ENCODE measurements at regions not wholly inside any gene's neighbourhood (a gene's known extent, or its start where the extent isn't known, plus 50 kb on each side); places are given as distances from the start of the nearest gene placed in this dataset.

DNA sequence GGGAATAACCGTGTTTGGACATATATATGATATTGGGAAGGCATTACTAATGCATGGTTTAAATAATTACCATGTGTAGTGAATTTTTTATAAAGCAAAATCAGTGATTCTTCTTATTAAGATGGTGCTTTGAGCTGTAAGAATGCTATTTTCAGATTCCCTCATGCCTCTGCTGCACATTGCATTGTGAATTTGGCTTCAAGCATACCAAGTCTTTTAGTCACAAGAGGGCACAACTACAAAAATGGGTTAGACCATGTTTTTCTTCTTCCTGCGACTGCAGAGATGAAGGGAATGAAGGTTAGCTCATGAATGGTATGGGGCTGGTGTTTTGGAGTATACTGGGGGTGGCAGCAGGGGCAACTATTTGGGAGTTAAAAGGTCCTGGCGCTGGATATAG, 320.1 kb downstream of the SLC4A3 start:
- Histone ChIP-seq H3K27me3 (ENCODE audit: low read depth) (no peaks in the 10 kb centered on the region), H3K36me3 (no peaks in the 10 kb centered on the region)
- intact Hi-C loops (cut with micrococcal nuclease), result no loop called here

GRCh38 chr2:219949053-219949452, 321.6 kb downstream of the SLC4A3 start:
- no peak overlapping the region for H3K27ac ChIP-seq (replicated peaks)
- H3K36me3 ChIP-seq, result no peaks in the 10 kb centered on the region
- no peaks in the 10 kb centered on the region for H3K9me3 ChIP-seq (replicated peaks)
- TF ChIP-seq, protein P1, sequence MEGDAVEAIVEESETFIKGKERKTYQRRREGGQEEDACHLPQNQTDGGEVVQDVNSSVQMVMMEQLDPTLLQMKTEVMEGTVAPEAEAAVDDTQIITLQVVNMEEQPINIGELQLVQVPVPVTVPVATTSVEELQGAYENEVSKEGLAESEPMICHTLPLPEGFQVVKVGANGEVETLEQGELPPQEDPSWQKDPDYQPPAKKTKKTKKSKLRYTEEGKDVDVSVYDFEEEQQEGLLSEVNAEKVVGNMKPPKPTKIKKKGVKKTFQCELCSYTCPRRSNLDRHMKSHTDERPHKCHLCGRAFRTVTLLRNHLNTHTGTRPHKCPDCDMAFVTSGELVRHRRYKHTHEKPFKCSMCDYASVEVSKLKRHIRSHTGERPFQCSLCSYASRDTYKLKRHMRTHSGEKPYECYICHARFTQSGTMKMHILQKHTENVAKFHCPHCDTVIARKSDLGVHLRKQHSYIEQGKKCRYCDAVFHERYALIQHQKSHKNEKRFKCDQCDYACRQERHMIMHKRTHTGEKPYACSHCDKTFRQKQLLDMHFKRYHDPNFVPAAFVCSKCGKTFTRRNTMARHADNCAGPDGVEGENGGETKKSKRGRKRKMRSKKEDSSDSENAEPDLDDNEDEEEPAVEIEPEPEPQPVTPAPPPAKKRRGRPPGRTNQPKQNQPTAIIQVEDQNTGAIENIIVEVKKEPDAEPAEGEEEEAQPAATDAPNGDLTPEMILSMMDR (IDR thresholded peaks at IDR 0.05; ENCODE audit: borderline replicate concordance), result no peak
- H3K27me3 ChIP-seq (ENCODE audit: low read depth), result no peaks in the 10 kb centered on the region
- no peaks in the 10 kb centered on the region for H3K4me1 ChIP-seq
- intact Hi-C loops (cut with micrococcal nuclease), result no loop called here
- no peak for DNase-seq
- no peak overlapping the region for H3K4me3 ChIP-seq

More for the DNA sequence above, 320.1 kb downstream of the SLC4A3 start:
- Histone ChIP-seq H3K4me1 (no peaks in the 10 kb centered on the region), H3K27ac (replicated peaks) (no peak overlapping the region), H3K9me3 (replicated peaks) (no peaks in the 10 kb centered on the region), H3K4me3 (no peak overlapping the region)
- no peak for DNase-seq
- TF ChIP-seq, protein P1 (IDR thresholded peaks at IDR 0.05; ENCODE audit: borderline replicate concordance), result no peak

DNA sequence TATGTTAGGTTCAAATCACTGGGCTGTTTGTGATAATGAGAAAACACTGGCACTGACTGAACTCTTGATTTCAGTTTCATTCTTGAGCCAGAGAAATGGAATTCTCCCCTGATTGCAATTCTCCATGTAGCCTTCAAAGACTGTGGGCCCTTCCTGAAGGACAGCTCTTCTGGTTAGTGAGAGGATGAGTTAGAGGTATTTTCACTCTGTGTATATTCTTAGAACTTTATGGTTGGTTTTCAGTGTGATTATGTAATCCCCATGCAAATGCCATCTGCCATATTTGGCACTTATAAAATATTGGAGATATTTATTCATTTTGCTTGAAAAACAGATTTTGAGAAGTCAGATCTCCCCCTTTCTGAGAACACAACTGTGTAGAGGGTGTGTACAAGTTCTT, 323.7 kb downstream of the SLC4A3 start:
- DNase-seq, result no peak
- H3K27me3 ChIP-seq (ENCODE audit: low read depth), result no peaks in the 10 kb centered on the region
- H3K27ac ChIP-seq (replicated peaks), result no peak overlapping the region
- H3K4me3 ChIP-seq, result no peak overlapping the region
- intact Hi-C loops (cut with micrococcal nuclease), result no loop called here
- TF ChIP-seq, protein P1 (IDR thresholded peaks at IDR 0.05; ENCODE audit: borderline replicate concordance), result no peak
- peaks cover 1% of the 10 kb centered on the region for H3K9me3 ChIP-seq (replicated peaks)
- no peaks in the 10 kb centered on the region for H3K4me1 ChIP-seq
- no peaks in the 10 kb centered on the region for H3K36me3 ChIP-seq

- H3K27me3 ChIP-seq (ENCODE audit: low read depth), result no peaks in the 10 kb centered on the region
- no peak overlapping the region for H3K27ac ChIP-seq (replicated peaks)
- TF ChIP-seq, protein P1 (IDR thresholded peaks at IDR 0.05; ENCODE audit: borderline replicate concordance), result no peak
- no peaks in the 10 kb centered on the region for H3K36me3 ChIP-seq
- H3K4me1 ChIP-seq, result no peaks in the 10 kb centered on the region
- H3K4me3 ChIP-seq, result no peak overlapping the region
- H3K9me3 ChIP-seq (replicated peaks), result peaks cover 19% of the 10 kb centered on the region
- DNase-seq, result no peak
- intact Hi-C loops (cut with micrococcal nuclease), result no loop called here
Observed at GRCh38 chr2:219954331-219954730, 326.9 kb downstream of the SLC4A3 start.

- H3K9me3 ChIP-seq (replicated peaks), result peaks cover 19% of the 10 kb centered on the region
- no peak overlapping the region for H3K4me3 ChIP-seq
- DNase-seq, result no peak
- no peaks in the 10 kb centered on the region for H3K27me3 ChIP-seq (ENCODE audit: low read depth)
- intact Hi-C loops (cut with micrococcal nuclease), result no loop called here
- no peaks in the 10 kb centered on the region for H3K36me3 ChIP-seq
- H3K27ac ChIP-seq (replicated peaks), result no peak overlapping the region
- TF ChIP-seq, protein P1 (IDR thresholded peaks at IDR 0.05; ENCODE audit: borderline replicate concordance), result no peak
- no peaks in the 10 kb centered on the region for H3K4me1 ChIP-seq
Observed at GRCh38 chr2:219957820-219958219, 330.4 kb downstream of the SLC4A3 start.

DNA sequence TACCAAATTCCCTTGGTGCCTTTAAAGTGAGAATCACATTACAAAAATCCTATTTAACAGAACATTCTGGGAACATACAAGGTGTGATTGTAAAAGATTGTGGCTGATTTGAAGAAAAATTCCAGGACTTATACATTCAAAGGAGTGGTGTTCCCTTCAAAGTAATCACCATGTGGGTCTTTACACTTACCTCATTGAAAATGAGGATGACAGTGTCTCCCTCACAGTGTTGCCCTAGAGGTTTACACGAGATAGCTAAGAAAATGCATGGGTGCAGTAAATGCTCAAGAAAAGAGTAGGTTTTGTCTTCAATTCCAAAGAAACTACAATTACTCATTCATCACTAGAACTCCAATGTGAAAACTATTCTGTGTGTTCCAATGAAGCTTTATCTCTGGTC, 331.5 kb downstream of the SLC4A3 start:
- DNase-seq, result no peak
- Histone ChIP-seq H3K27ac (replicated peaks) (no peak overlapping the region), H3K4me1 (no peaks in the 10 kb centered on the region), H3K4me3 (no peak overlapping the region), H3K36me3 (no peaks in the 10 kb centered on the region), H3K27me3 (ENCODE audit: low read depth) (no peaks in the 10 kb centered on the region), H3K9me3 (replicated peaks) (peaks cover 19% of the 10 kb centered on the region)
- intact Hi-C loops (cut with micrococcal nuclease), result no loop called here
- TF ChIP-seq, protein P1 (IDR thresholded peaks at IDR 0.05; ENCODE audit: borderline replicate concordance), result no peak
